CD4-positive, alpha-beta T cell (primary cell): ENCODE measurements at regions not wholly inside any gene's neighbourhood (a gene's known extent, or its start where the extent isn't known, plus 50 kb on each side); places are given as distances from the start of the nearest gene placed in this dataset.

ENCODE experiments used
- ATAC-seq: fragments of 200-7000 bp; cut with Tn5 transposase; one replicate; pipeline ENCODE4 v1.10.0; 2022; ENCODE audit warnings: mild to moderate bottlenecking; ENCODE audit not compliant: poor library complexity
- CTCF ChIA-PET: fragments of 350-600 bp; sonication (Branson Sonifier 250); formaldehyde crosslinking; loops from one replicate; lab custom pipeline; 2021; ENCODE audit warnings: antibody characterized with exemption, inconsistent platforms; lab: Charles Lee
- POLR2A ChIA-PET: fragments of 350-600 bp; sonication (Branson Sonifier 250); formaldehyde crosslinking; loops from one replicate; lab custom pipeline; 2021; ENCODE audit warnings: antibody characterized with exemption, inconsistent platforms; lab: Charles Lee
- DNase-seq, 14 experiments: peaks; one replicate each; pipeline ENCODE4 v3.0.0-alpha.2; 2013 to 2020; ENCODE audit warnings: mixed read lengths in 2 of 14
- H3K27ac ChIP-seq, 2 donors: one replicate each; pipeline versions ENCODE4 v1.5.1 to v1.7.0; 2013; ENCODE audit warnings: low read length in 2 of 2, low read depth in 1 of 2, mild to moderate bottlenecking in 1 of 2
- H3K27me3 ChIP-seq, 2 experiments: 1 replicate in 1 of 2; 2 replicates in 1 of 2; pipeline versions ENCODE4 v1.6.1 to v1.7.0; 2013; ENCODE audit warnings: low read length in 2 of 2, control low read depth in 1 of 2, mild to moderate bottlenecking in 1 of 2, moderate library complexity in 1 of 2; ENCODE audit not compliant: insufficient read depth in 2 of 2, control insufficient read depth in 1 of 2
- H3K36me3 ChIP-seq: one replicate; pipeline ENCODE4 v1.6.1; 2013; ENCODE audit warnings: low read length, control low read depth; ENCODE audit not compliant: insufficient read depth
- H3K4me1 ChIP-seq: one replicate; pipeline ENCODE4 v1.6.1; 2013; ENCODE audit warnings: low read length, control low read depth; ENCODE audit not compliant: insufficient read depth
- H3K4me3 ChIP-seq: one replicate; pipeline ENCODE4 v1.5.1; 2013; ENCODE audit warnings: mild to moderate bottlenecking, low read length, moderate library complexity
- H3K9me3 ChIP-seq, 2 experiments: 1 replicate in 1 of 2; 2 replicates in 1 of 2; pipeline versions ENCODE4 v1.6.1 to v1.7.0; 2013; ENCODE audit warnings: low read length in 2 of 2, mild to moderate bottlenecking in 2 of 2, control low read depth in 1 of 2, moderate library complexity in 1 of 2; ENCODE audit not compliant: control insufficient read depth in 1 of 2, insufficient read depth in 1 of 2
- H3K27ac Mint-ChIP-seq: one replicate; pipeline ENCODE4 v1.8.0; 2020; ENCODE audit warnings: mixed read lengths
- H3K27me3 Mint-ChIP-seq: one replicate; pipeline ENCODE4 v1.8.0; 2021; ENCODE audit warnings: mixed read lengths
- H3K36me3 Mint-ChIP-seq: one replicate; pipeline ENCODE4 v1.8.0; 2021; ENCODE audit warnings: low read depth, mixed read lengths
- H3K4me1 Mint-ChIP-seq: one replicate; pipeline ENCODE4 v1.8.0; 2021; ENCODE audit warnings: low read depth, mixed read lengths
- H3K4me3 Mint-ChIP-seq: one replicate; pipeline ENCODE4 v1.8.0; 2020; ENCODE audit warnings: mild to moderate bottlenecking, mixed read lengths
- H3K9me3 Mint-ChIP-seq: one replicate; pipeline ENCODE4 v1.8.0; 2020; ENCODE audit warnings: mixed read lengths
- intact Hi-C, 2 experiments: fragments of 100-400 bp; cut with DNase I in 1 of 2; cut with micrococcal nuclease in 1 of 2; formaldehyde crosslinking; loops; one replicate each; pipeline versions ENCODE4 v1.15.1 to v1.9.0; 2023 to 2025; cut with DNase I, micrococcal nuclease
- TF ChIP-seq, protein P1 (sequence below): fragments of 200-600 bp; IDR thresholded peaks from one replicate; pipeline ENCODE4 v1.8.0; 2022; ENCODE audit warnings: antibody characterized with exemption, mild to moderate bottlenecking

DNA sequence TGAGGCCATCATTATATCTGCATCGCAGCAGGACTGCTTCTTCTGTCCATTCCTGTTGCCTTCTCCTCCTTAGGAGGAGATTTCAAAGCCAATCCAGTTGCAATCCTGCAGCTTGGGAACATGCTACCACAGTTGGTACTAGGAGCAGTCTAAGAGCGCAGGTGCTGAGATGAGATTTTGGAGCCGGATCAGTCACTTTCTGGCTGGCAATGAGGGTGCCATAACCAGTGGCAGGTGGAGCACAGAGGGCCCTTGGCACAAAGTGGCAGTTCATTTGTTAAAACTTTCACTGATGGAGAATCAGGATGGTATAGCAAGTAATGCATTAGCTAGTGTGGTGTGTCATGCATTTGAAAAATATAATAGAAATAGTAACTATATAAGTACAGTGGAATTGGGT, 173.7 kb upstream of the ATP5MC3 start:
- Histone ChIP-seq H3K27ac (no peak overlapping the region), H3K9me3 (no peaks in the 10 kb centered on the region), H3K27me3 (peaks cover 0 to 8% of the 10 kb centered on the region in 2 experiments), H3K4me1 (no peaks in the 10 kb centered on the region), H3K4me3 (no peak overlapping the region), H3K36me3 (no peaks in the 10 kb centered on the region)
- CTCF ChIA-PET = interaction anchor here (1.1 kb wide), 1 partner anchor 8 kb away, joined by 4 read pairs; no protein-coding TSS in a partner anchor
- Mint-ChIP-seq H3K4me1 (no peaks in the 10 kb centered on the region), H3K27me3 (peaks cover 37% of the 10 kb centered on the region), H3K9me3 (no peaks in the 10 kb centered on the region), H3K4me3 (no peak overlapping the region), H3K27ac (no peak overlapping the region), H3K36me3 (no peaks in the 10 kb centered on the region)
- ATAC-seq = no peak
- intact Hi-C loops = no loop called here
- TF ChIP-seq, protein P1, sequence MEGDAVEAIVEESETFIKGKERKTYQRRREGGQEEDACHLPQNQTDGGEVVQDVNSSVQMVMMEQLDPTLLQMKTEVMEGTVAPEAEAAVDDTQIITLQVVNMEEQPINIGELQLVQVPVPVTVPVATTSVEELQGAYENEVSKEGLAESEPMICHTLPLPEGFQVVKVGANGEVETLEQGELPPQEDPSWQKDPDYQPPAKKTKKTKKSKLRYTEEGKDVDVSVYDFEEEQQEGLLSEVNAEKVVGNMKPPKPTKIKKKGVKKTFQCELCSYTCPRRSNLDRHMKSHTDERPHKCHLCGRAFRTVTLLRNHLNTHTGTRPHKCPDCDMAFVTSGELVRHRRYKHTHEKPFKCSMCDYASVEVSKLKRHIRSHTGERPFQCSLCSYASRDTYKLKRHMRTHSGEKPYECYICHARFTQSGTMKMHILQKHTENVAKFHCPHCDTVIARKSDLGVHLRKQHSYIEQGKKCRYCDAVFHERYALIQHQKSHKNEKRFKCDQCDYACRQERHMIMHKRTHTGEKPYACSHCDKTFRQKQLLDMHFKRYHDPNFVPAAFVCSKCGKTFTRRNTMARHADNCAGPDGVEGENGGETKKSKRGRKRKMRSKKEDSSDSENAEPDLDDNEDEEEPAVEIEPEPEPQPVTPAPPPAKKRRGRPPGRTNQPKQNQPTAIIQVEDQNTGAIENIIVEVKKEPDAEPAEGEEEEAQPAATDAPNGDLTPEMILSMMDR = no peak
- DNase-seq = no peak
- POLR2A ChIA-PET = no interaction called here

GRCh38 chr2:175353275-175353674, 171.8 kb upstream of the ATP5MC3 start:
- no peak overlapping the region for H3K27ac Mint-ChIP-seq
- H3K4me3 ChIP-seq = no peak overlapping the region
- intact Hi-C loops = no loop called here
- POLR2A ChIA-PET = no interaction called here
- H3K9me3 ChIP-seq = no peaks in the 10 kb centered on the region
- DNase-seq = no peak
- peaks cover 48% of the 10 kb centered on the region for H3K27me3 Mint-ChIP-seq
- H3K4me1 Mint-ChIP-seq = no peaks in the 10 kb centered on the region
- TF ChIP-seq, protein P1 = no peak
- no peaks in the 10 kb centered on the region for H3K36me3 Mint-ChIP-seq
- peaks cover 0 to 8% of the 10 kb centered on the region in 2 experiments for H3K27me3 ChIP-seq
- H3K27ac ChIP-seq = no peak overlapping the region
- H3K36me3 ChIP-seq = no peaks in the 10 kb centered on the region
- H3K4me1 ChIP-seq = no peaks in the 10 kb centered on the region
- no peak for ATAC-seq
- H3K4me3 Mint-ChIP-seq = no peak overlapping the region
- H3K9me3 Mint-ChIP-seq = no peaks in the 10 kb centered on the region
- CTCF ChIA-PET = no interaction called here

- TF ChIP-seq, protein P1 = no peak
- CTCF ChIA-PET = no interaction called here
- intact Hi-C loops = no loop called here
- no peak overlapping the region for H3K4me3 Mint-ChIP-seq
- no peaks in the 10 kb centered on the region for H3K36me3 Mint-ChIP-seq
- ATAC-seq (no peak), DNase-seq (no peak)
- Histone ChIP-seq H3K27ac (no peak overlapping the region), H3K36me3 (no peaks in the 10 kb centered on the region), H3K4me1 (no peaks in the 10 kb centered on the region), H3K9me3 (no peaks in the 10 kb centered on the region), H3K4me3 (no peak overlapping the region), H3K27me3 (peaks cover 0 to 8% of the 10 kb centered on the region in 2 experiments)
- H3K9me3 Mint-ChIP-seq = no peaks in the 10 kb centered on the region
- H3K4me1 Mint-ChIP-seq = no peaks in the 10 kb centered on the region
- no peak overlapping the region for H3K27ac Mint-ChIP-seq
- POLR2A ChIA-PET = no interaction called here
- H3K27me3 Mint-ChIP-seq = peaks cover 56% of the 10 kb centered on the region
Measured at GRCh38 chr2:175351512-175351911, 170.0 kb upstream of the ATP5MC3 start.
